Gastrocnemius medialis (tissue), 4 donors: ENCODE measurements at regions not wholly inside any gene's neighbourhood (a gene's known extent, or its start where the extent isn't known, plus 50 kb on each side); places are given as distances from the start of the nearest gene placed in this dataset.

Experiments
- CTCF ChIP-seq, 5 experiments: fragments of 450-650 bp in 3 of 5; fragments of 200-600 bp in 2 of 5; sonication (generic) in 2 of 5; IDR thresholded peaks in 4 of 5; conservative IDR thresholded peaks in 1 of 5; 1 replicate in 4 of 5; 2 replicates in 1 of 5; pipeline ENCODE4 v1.5.1; 2016 to 2019; ENCODE audit warnings: antibody characterized with exemption in 5 of 5, mild to moderate bottlenecking in 3 of 5, moderate library complexity in 3 of 5
- POLR2A ChIP-seq, 2 donors: fragments of 450-650 bp; IDR thresholded peaks; one replicate each; pipeline ENCODE4 v1.6.1; 2017; ENCODE audit warnings: antibody characterized with exemption in 2 of 2, mild to moderate bottlenecking in 2 of 2, moderate library complexity in 2 of 2

DNA sequence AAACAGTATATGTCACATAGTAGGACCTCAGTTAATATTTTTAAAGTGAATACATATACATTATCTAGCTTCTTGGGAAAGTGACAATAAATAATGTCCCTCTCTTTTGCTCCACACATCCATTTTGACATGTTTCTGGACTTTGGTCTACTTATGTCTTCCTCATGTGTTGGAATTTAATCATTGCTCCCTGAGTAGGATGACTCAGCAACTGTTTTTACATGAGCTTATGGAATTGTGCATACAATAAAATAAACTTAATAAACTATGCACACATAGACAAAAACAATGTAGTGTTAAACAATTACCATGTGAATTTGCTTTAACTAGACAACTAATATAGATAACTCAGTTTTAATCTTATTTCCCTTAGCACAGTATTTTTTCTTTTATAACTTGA is 503.8 kb downstream of the TFAP2B start:
- TF ChIP-seq CTCF (IDR thresholded peaks at IDR 0.05 in 4 of 5, conservative IDR thresholded peaks at IDR 0.05 in 1 of 5) (no peak), POLR2A (IDR thresholded peaks at IDR 0.05) (no peak)
